NCI-H2107 (cell line): ENCODE measurements at regions not wholly inside any gene's neighbourhood (a gene's known extent, or its start where the extent isn't known, plus 50 kb on each side); places are given as distances from the start of the nearest gene placed in this dataset.

Source experiments
- DNase-seq: peaks from one replicate; lab custom pipeline; 2025; lab: John Stamatoyannopoulos, UW

- DNase-seq, result no peak
Observed at GRCh38 chr1:90650401-90650800, 66.7 kb downstream of the BARHL2 start.

GRCh38 chr1:90640325-90640724 lies 76.8 kb downstream of the BARHL2 start:
- DNase-seq, result no peak

- DNase-seq, result no peak
Observed at GRCh38 chr1:90622666-90623065, 94.4 kb downstream of the BARHL2 start.

- no peak for DNase-seq
Observed at GRCh38 chr1:90621986-90622385, 95.1 kb downstream of the BARHL2 start.

- DNase-seq, result no peak
Observed at GRCh38 chr1:90616395-90616794, 100.7 kb downstream of the BARHL2 start.

- DNase-seq, result no peak
Observed at GRCh38 chr1:90614872-90615271, 102.2 kb downstream of the BARHL2 start.

- no peak for DNase-seq
Observed at GRCh38 chr1:90613371-90613770, 103.7 kb downstream of the BARHL2 start.

GRCh38 chr1:90612033-90612432 lies 105.1 kb downstream of the BARHL2 start:
- no peak for DNase-seq

- no peak for DNase-seq
Observed at GRCh38 chr1:90607736-90608135, 109.4 kb downstream of the BARHL2 start.

- no peak for DNase-seq
Observed at GRCh38 chr1:90605070-90605469, 112.0 kb downstream of the BARHL2 start.

- DNase-seq, result no peak
Observed at GRCh38 chr1:90593312-90593711, 123.8 kb downstream of the BARHL2 start.

GRCh38 chr1:90591970-90592356 lies 125.1 kb downstream of the BARHL2 start:
- no peak for DNase-seq

GRCh38 chr1:90591355-90591969 lies 125.6 kb downstream of the BARHL2 start:
- no peak for DNase-seq

- no peak for DNase-seq
Observed at GRCh38 chr1:90580176-90580575, 136.9 kb downstream of the BARHL2 start.

GRCh38 chr1:90579212-90579802 lies 137.8 kb downstream of the BARHL2 start:
- DNase-seq, result no peak

GRCh38 chr1:90574692-90575370 lies 142.3 kb downstream of the BARHL2 start:
- no peak for DNase-seq

- DNase-seq, result no peak
Observed at GRCh38 chr1:90573736-90574135, 143.4 kb downstream of the BARHL2 start.

- DNase-seq, result no peak
Observed at GRCh38 chr1:90572446-90572845, 144.7 kb downstream of the BARHL2 start.

- no peak for DNase-seq
Observed at GRCh38 chr1:90568436-90568835, 148.7 kb downstream of the BARHL2 start.

- no peak for DNase-seq
Observed at GRCh38 chr1:90564164-90564563, 152.9 kb downstream of the BARHL2 start.

- no peak for DNase-seq
Observed at GRCh38 chr1:90562892-90563291, 154.2 kb downstream of the BARHL2 start.

GRCh38 chr1:90561911-90562310 lies 155.2 kb downstream of the BARHL2 start:
- DNase-seq, result no peak

- no peak for DNase-seq
Observed at GRCh38 chr1:90561103-90561783, 155.9 kb downstream of the BARHL2 start.
